WTC11 (cell line): ENCODE measurements at regions not wholly inside any gene's neighbourhood (a gene's known extent, or its start where the extent isn't known, plus 50 kb on each side); places are given as distances from the start of the nearest gene placed in this dataset.

ENCODE experiments used
- ATAC-seq: fragments of 200-7000 bp; cut with Tn5 transposase; 2 replicates; pipeline ENCODE4 v1.10.0; 2021; ENCODE audit warnings: mild to moderate bottlenecking, moderate library complexity
- CTCF ChIA-PET: fragments of 300-600 bp; sonication (Branson Sonifier 250); formaldehyde crosslinking; loops from one replicate; lab custom pipeline; 2021; ENCODE audit warnings: antibody characterized with exemption; lab: Charles Lee
- POLR2A ChIA-PET: fragments of 350-600 bp; sonication (Branson Sonifier 250); formaldehyde crosslinking; loops from one replicate; lab custom pipeline; 2021; ENCODE audit warnings: antibody characterized with exemption; lab: Charles Lee
- DNase-seq: peaks from one replicate; pipeline ENCODE4 v3.0.0; 2021; ENCODE audit warnings: low spot score
- H3K27ac Mint-ChIP-seq: 2 replicates; pipeline ENCODE4 v1.8.0; 2021; ENCODE audit warnings: mixed read lengths
- H3K27me3 Mint-ChIP-seq: 2 replicates; pipeline ENCODE4 v1.8.0; 2021; ENCODE audit warnings: low read depth, mild to moderate bottlenecking, moderate library complexity, mixed read lengths
- H3K36me3 Mint-ChIP-seq: 2 replicates; pipeline ENCODE4 v1.8.0; 2021; ENCODE audit warnings: mixed read lengths
- H3K4me1 Mint-ChIP-seq: 2 replicates; pipeline ENCODE4 v1.8.0; 2022; ENCODE audit warnings: mixed read lengths
- H3K4me3 Mint-ChIP-seq: 2 replicates; pipeline ENCODE4 v1.8.0; 2021; ENCODE audit warnings: mild to moderate bottlenecking, moderate library complexity, mixed read lengths
- H3K9me3 Mint-ChIP-seq: 2 replicates; pipeline ENCODE4 v1.8.0; 2021; ENCODE audit warnings: mixed read lengths
- ATF1 ChIP-seq: sonication (generic); formaldehyde crosslinking; IDR thresholded peaks from 2 replicates; pipeline ENCODE4 v1.8.1; 2023; ENCODE audit warnings: mild to moderate bottlenecking, moderate library complexity, missing genetic modification reagents
- EMX1 ChIP-seq: fragments of 250-450 bp; sonication (Bioruptor Pico); IDR thresholded peaks from 2 replicates; pipeline ENCODE4 v1.8.0; 2021; ENCODE audit warnings: mild to moderate bottlenecking
- FOXP1 ChIP-seq: sonication (generic); formaldehyde crosslinking; IDR thresholded peaks from 2 replicates; pipeline ENCODE4 v1.8.0; 2022; ENCODE audit warnings: missing genetic modification reagents, mild to moderate bottlenecking, moderate library complexity, borderline replicate concordance
- GRHL2 ChIP-seq: fragments of 250-450 bp; sonication (Bioruptor Pico); IDR thresholded peaks from 2 replicates; pipeline ENCODE4 v1.8.0; 2022; ENCODE audit warnings: mild to moderate bottlenecking, moderate library complexity; ENCODE audit not compliant: insufficient replicate concordance, severe bottlenecking
- IRF2 ChIP-seq: sonication (generic); formaldehyde crosslinking; IDR thresholded peaks from 2 replicates; pipeline ENCODE4 v1.8.0; 2022; ENCODE audit warnings: low read depth, missing genetic modification reagents, borderline replicate concordance
- KAT7 ChIP-seq: sonication (generic); formaldehyde crosslinking; IDR thresholded peaks from 2 replicates; pipeline ENCODE4 v1.8.1; 2023; ENCODE audit warnings: missing genetic modification reagents, mild to moderate bottlenecking, borderline replicate concordance
- MYBL2 ChIP-seq: sonication (generic); formaldehyde crosslinking; IDR thresholded peaks from 2 replicates; pipeline ENCODE4 v1.8.1; 2023; ENCODE audit warnings: mild to moderate bottlenecking, moderate library complexity, missing genetic modification reagents
- NR1H2 ChIP-seq: sonication (generic); formaldehyde crosslinking; IDR thresholded peaks from 2 replicates; pipeline ENCODE4 v1.9.0; 2021; ENCODE audit warnings: mild to moderate bottlenecking, moderate library complexity, missing genetic modification reagents
- SOX15 ChIP-seq: fragments of 250-450 bp; sonication (Bioruptor Pico); IDR thresholded peaks from 2 replicates; pipeline ENCODE4 v1.9.0; 2021; ENCODE audit warnings: mild to moderate bottlenecking
- SP1 ChIP-seq: sonication (generic); formaldehyde crosslinking; conservative IDR thresholded peaks from 2 replicates; pipeline ENCODE4 v1.8.1; 2022; ENCODE audit warnings: missing genetic modification reagents
- TEAD1 ChIP-seq: sonication (generic); formaldehyde crosslinking; IDR thresholded peaks from 2 replicates; pipeline ENCODE4 v1.8.0; 2022; ENCODE audit warnings: mild to moderate bottlenecking, missing genetic modification reagents
- TEAD4 ChIP-seq: sonication (generic); formaldehyde crosslinking; IDR thresholded peaks from 2 replicates; pipeline ENCODE4 v1.8.0; 2022; ENCODE audit warnings: mild to moderate bottlenecking, missing genetic modification reagents
- USF2 ChIP-seq: sonication (generic); formaldehyde crosslinking; IDR thresholded peaks from 2 replicates; pipeline ENCODE4 v1.8.1; 2023; ENCODE audit warnings: mild to moderate bottlenecking, missing genetic modification reagents, moderate library complexity
- ZMAT4 ChIP-seq: fragments of 250-450 bp; sonication (Bioruptor Pico); IDR thresholded peaks from 2 replicates; pipeline ENCODE4 v1.9.0; 2021; ENCODE audit warnings: mild to moderate bottlenecking
- ZNF138 ChIP-seq: sonication (generic); formaldehyde crosslinking; conservative IDR thresholded peaks from 2 replicates; pipeline ENCODE4 v1.8.1; 2022; ENCODE audit warnings: mild to moderate bottlenecking, moderate library complexity, missing genetic modification reagents
- ZNF232 ChIP-seq: sonication (generic); formaldehyde crosslinking; IDR thresholded peaks from 2 replicates; pipeline ENCODE4 v1.8.0; 2022; ENCODE audit warnings: mild to moderate bottlenecking, missing genetic modification reagents
- ZNF281 ChIP-seq: sonication (generic); formaldehyde crosslinking; IDR thresholded peaks from 2 replicates; pipeline ENCODE4 v1.8.0; 2023; ENCODE audit warnings: mild to moderate bottlenecking, missing genetic modification reagents
- ZSCAN18 ChIP-seq: fragments of 250-450 bp; sonication (Bioruptor Pico); IDR thresholded peaks from 2 replicates; pipeline ENCODE4 v2.1.2; 2022; ENCODE audit warnings: mild to moderate bottlenecking, moderate library complexity
- TF ChIP-seq, protein P1 (sequence below): sonication (generic); formaldehyde crosslinking; IDR thresholded peaks from 2 replicates; pipeline ENCODE4 v1.8.0; 2022; ENCODE audit warnings: mild to moderate bottlenecking, missing genetic modification reagents
- TF ChIP-seq, protein P2 (sequence below): fragments of 250-450 bp; sonication (Bioruptor Pico); IDR thresholded peaks from 2 replicates; pipeline ENCODE4 v1.8.0; 2021; ENCODE audit warnings: mild to moderate bottlenecking
- TF ChIP-seq, protein P3 (sequence below): sonication (generic); formaldehyde crosslinking; IDR thresholded peaks from 2 replicates; pipeline ENCODE4 v1.8.1; 2022; ENCODE audit warnings: mild to moderate bottlenecking, missing genetic modification reagents, moderate library complexity, borderline replicate concordance
- TF ChIP-seq, protein P4 (sequence below): sonication (generic); formaldehyde crosslinking; conservative IDR thresholded peaks from 2 replicates; pipeline ENCODE4 v1.8.1; 2022; ENCODE audit warnings: mild to moderate bottlenecking, missing genetic modification reagents

DNA sequence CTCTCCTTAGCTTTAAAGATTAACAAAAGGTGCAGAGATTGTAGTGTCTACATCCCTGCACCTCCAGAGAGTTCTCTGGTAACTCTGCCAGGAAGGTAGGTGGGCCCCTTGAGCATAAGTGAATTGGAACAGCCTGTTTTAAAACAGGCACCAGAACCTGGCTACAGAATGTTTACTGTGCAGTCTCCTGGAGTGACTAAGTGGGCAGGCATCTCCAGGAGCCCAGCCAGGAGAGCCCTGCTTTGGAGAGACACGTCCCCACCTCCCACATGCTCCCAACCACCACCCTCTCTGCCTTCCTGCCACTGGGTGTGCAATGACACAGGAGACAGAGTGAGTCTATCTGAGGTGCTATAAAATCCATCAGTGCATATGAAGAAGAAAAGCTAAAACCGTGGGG lies 110.3 kb upstream of the EYA4 start:
- Mint-ChIP-seq H3K27me3 (no peaks in the 10 kb centered on the region), H3K4me3 (no peak overlapping the region), H3K36me3 (no peaks in the 10 kb centered on the region), H3K4me1 (peaks cover 17% of the 10 kb centered on the region)
- ATAC-seq (no peak), DNase-seq (no peak)
- POLR2A ChIA-PET: no interaction called here
- TF ChIP-seq TEAD1 (CRISPR knock-in tag) (no peak), IRF2 (CRISPR knock-in tag) (no peak), ATF1 (CRISPR knock-in tag) (no peak), ZNF138 (no peak), KAT7 (CRISPR knock-in tag) (no peak), FOXP1 (CRISPR knock-in tag) (no peak), MYBL2 (CRISPR knock-in tag) (no peak), GRHL2 (CRISPR knock-in tag) (no peak), SP1 (CRISPR knock-in tag) (no peak)
- TF ChIP-seq, protein P1, sequence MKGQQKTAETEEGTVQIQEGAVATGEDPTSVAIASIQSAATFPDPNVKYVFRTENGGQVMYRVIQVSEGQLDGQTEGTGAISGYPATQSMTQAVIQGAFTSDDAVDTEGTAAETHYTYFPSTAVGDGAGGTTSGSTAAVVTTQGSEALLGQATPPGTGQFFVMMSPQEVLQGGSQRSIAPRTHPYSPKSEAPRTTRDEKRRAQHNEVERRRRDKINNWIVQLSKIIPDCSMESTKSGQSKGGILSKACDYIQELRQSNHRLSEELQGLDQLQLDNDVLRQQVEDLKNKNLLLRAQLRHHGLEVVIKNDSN (CRISPR knock-in tag): no peak
- TF ChIP-seq, all 79 proteins: peak for 0
- Mint-ChIP-seq H3K27ac (no peak overlapping the region), H3K9me3 (no peaks in the 10 kb centered on the region)
- CTCF ChIA-PET: no interaction called here

GRCh38 chr6:133131621-133132465 lies 109.3 kb upstream of the EYA4 start:
- no peak for TF ChIP-seq NR1H2
- TF ChIP-seq, protein P2, sequence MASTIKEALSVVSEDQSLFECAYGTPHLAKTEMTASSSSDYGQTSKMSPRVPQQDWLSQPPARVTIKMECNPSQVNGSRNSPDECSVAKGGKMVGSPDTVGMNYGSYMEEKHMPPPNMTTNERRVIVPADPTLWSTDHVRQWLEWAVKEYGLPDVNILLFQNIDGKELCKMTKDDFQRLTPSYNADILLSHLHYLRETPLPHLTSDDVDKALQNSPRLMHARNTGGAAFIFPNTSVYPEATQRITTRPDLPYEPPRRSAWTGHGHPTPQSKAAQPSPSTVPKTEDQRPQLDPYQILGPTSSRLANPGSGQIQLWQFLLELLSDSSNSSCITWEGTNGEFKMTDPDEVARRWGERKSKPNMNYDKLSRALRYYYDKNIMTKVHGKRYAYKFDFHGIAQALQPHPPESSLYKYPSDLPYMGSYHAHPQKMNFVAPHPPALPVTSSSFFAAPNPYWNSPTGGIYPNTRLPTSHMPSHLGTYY (CRISPR knock-in tag): no peak
- no peak for TF ChIP-seq EMX1
- TF ChIP-seq SOX15 (CRISPR knock-in tag): no peak
- no peak for TF ChIP-seq ZNF232 (CRISPR knock-in tag)
- TF ChIP-seq, protein P3, sequence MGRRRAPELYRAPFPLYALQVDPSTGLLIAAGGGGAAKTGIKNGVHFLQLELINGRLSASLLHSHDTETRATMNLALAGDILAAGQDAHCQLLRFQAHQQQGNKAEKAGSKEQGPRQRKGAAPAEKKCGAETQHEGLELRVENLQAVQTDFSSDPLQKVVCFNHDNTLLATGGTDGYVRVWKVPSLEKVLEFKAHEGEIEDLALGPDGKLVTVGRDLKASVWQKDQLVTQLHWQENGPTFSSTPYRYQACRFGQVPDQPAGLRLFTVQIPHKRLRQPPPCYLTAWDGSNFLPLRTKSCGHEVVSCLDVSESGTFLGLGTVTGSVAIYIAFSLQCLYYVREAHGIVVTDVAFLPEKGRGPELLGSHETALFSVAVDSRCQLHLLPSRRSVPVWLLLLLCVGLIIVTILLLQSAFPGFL (CRISPR knock-in tag): no peak
- CTCF ChIA-PET: no interaction called here
- H3K4me1 Mint-ChIP-seq: peaks cover 12% of the 10 kb centered on the region
- H3K9me3 Mint-ChIP-seq: no peaks in the 10 kb centered on the region
- POLR2A ChIA-PET: no interaction called here
- no peak overlapping the region for H3K4me3 Mint-ChIP-seq
- DNase-seq (no peak), ATAC-seq (0 out of 2 replicates have a peak, but pooled peaks have one; percentile 16)
- H3K36me3 Mint-ChIP-seq: no peaks in the 10 kb centered on the region
- no peaks in the 10 kb centered on the region for H3K27me3 Mint-ChIP-seq
- H3K27ac Mint-ChIP-seq: no peak overlapping the region

- DNase-seq (no peak), ATAC-seq (peak; percentile 57)
- Mint-ChIP-seq H3K36me3 (no peaks in the 10 kb centered on the region), H3K4me3 (no peak overlapping the region), H3K9me3 (no peaks in the 10 kb centered on the region), H3K4me1 (peaks cover 12% of the 10 kb centered on the region), H3K27me3 (no peaks in the 10 kb centered on the region), H3K27ac (no peak overlapping the region)
- CTCF ChIA-PET: interaction anchor here (0.6 kb wide), 1 partner anchor 100 kb away, joined by 3 read pairs; no protein-coding TSS in a partner anchor
- POLR2A ChIA-PET: interaction anchor here (0.7 kb wide), 1 partner anchor 199 kb away, joined by 3 read pairs; no protein-coding TSS in a partner anchor
- TF ChIP-seq ZSCAN18 (CRISPR knock-in tag) (no peak), IRF2 (CRISPR knock-in tag) (no peak), TEAD4 (no peak), ZNF281 (CRISPR knock-in tag) (no peak), USF2 (no peak), ZMAT4 (no peak), SP1 (CRISPR knock-in tag) (no peak)
- TF ChIP-seq, protein P4, sequence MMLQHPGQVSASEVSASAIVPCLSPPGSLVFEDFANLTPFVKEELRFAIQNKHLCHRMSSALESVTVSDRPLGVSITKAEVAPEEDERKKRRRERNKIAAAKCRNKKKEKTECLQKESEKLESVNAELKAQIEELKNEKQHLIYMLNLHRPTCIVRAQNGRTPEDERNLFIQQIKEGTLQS: no peak
Observed at GRCh38 chr6:133132466-133132971, 108.6 kb upstream of the EYA4 start.
